Neural progenitor cell (in vitro differentiated cells): ENCODE measurements at regions not wholly inside any gene's neighbourhood (a gene's known extent, or its start where the extent isn't known, plus 50 kb on each side); places are given as distances from the start of the nearest gene placed in this dataset.

Experiments
- DNase-seq: peaks from one replicate; pipeline ENCODE4 v3.0.0-alpha.2; 2016; ENCODE audit warnings: low spot score
- H2AFZ ChIP-seq: fragments of 200-600 bp; sonication (generic); replicated peaks from 2 replicates; pipeline ENCODE4 v1.6.1; 2016; ENCODE audit warnings: antibody characterized with exemption
- H3F3A ChIP-seq: fragments of 200-600 bp; sonication (generic); 2 replicates; pipeline ENCODE4 v1.6.1; 2016; ENCODE audit warnings: antibody characterized with exemption, low read depth
- H3K27ac ChIP-seq: fragments of 200-600 bp; sonication (generic); 2 replicates; pipeline ENCODE4 v1.5.1; 2016; ENCODE audit warnings: mild to moderate bottlenecking
- H3K27me3 ChIP-seq: fragments of 200-600 bp; sonication (generic); 2 replicates; pipeline ENCODE4 v1.6.1; 2016; ENCODE audit warnings: mild to moderate bottlenecking, moderate library complexity
- H3K36me3 ChIP-seq: fragments of 200-600 bp; sonication (generic); 2 replicates; pipeline ENCODE4 v1.5.1; 2016
- H3K4me1 ChIP-seq: fragments of 200-600 bp; sonication (generic); 2 replicates; pipeline ENCODE4 v1.6.1; 2016; ENCODE audit warnings: mixed run types
- H3K4me2 ChIP-seq: fragments of 200-600 bp; sonication (generic); 2 replicates; pipeline ENCODE4 v1.6.1; 2016
- H3K4me3 ChIP-seq: fragments of 200-600 bp; sonication (generic); 2 replicates; pipeline ENCODE4 v1.5.1; 2016
- H3K79me2 ChIP-seq: fragments of 200-600 bp; sonication (generic); 2 replicates; pipeline ENCODE4 v1.6.1; 2016; ENCODE audit warnings: low read depth
- H3K9ac ChIP-seq: fragments of 200-600 bp; sonication (generic); 2 replicates; pipeline ENCODE4 v1.6.1; 2016
- H3K9me3 ChIP-seq: fragments of 200-600 bp; sonication (generic); 2 replicates; pipeline ENCODE4 v1.5.1; 2016; ENCODE audit warnings: low read depth
- H4K20me1 ChIP-seq: fragments of 200-600 bp; sonication (generic); 2 replicates; pipeline ENCODE4 v1.6.1; 2016; ENCODE audit warnings: low read depth
- H3K27ac Mint-ChIP-seq: 3 replicates; pipeline ENCODE4 v1.8.0; 2021; ENCODE audit warnings: mixed read lengths
- H3K27me3 Mint-ChIP-seq: 2 replicates; pipeline ENCODE4 v1.8.0; 2022; ENCODE audit warnings: low read depth, mild to moderate bottlenecking, inconsistent platforms, moderate library complexity, mixed read lengths; ENCODE audit not compliant: insufficient read depth
- H3K36me3 Mint-ChIP-seq: 3 replicates; pipeline ENCODE4 v1.8.0; 2021; ENCODE audit warnings: mixed read lengths
- H3K4me1 Mint-ChIP-seq: 3 replicates; pipeline ENCODE4 v1.8.0; 2021; ENCODE audit warnings: mixed read lengths
- H3K4me3 Mint-ChIP-seq: 3 replicates; pipeline ENCODE4 v1.8.0; 2021; ENCODE audit warnings: mild to moderate bottlenecking, moderate library complexity, mixed read lengths
- H3K9me3 Mint-ChIP-seq: 3 replicates; pipeline ENCODE4 v1.8.0; 2020; ENCODE audit warnings: mixed read lengths
- CTCF ChIP-seq: fragments of 200-600 bp; sonication (generic); IDR thresholded peaks from 2 replicates; pipeline ENCODE4 v1.5.1; 2017; ENCODE audit warnings: antibody characterized with exemption, mild to moderate bottlenecking
- EZH2 ChIP-seq: fragments of 200-600 bp; sonication (generic); IDR thresholded peaks from 2 replicates; pipeline ENCODE4 v1.6.1; 2017; ENCODE audit warnings: antibody characterized with exemption, mild to moderate bottlenecking, moderate library complexity
- EZH2phosphoT487 ChIP-seq: fragments of 200-600 bp; sonication (generic); IDR thresholded peaks from 2 replicates; pipeline ENCODE4 v1.6.1; 2017; ENCODE audit warnings: antibody characterized with exemption

- Histone ChIP-seq H3K36me3 (no peaks in the 10 kb centered on the region), H3K79me2 (no peaks in the 10 kb centered on the region), H3K27ac (peak overlapping the region; percentile 10), H3K9me3 (no peaks in the 10 kb centered on the region), H3K27me3 (no peaks in the 10 kb centered on the region), H3K4me1 (peaks cover 71% of the 10 kb centered on the region), H3F3A (peaks cover 33% of the 10 kb centered on the region), H3K4me3 (no peak overlapping the region), H3K9ac (no peak overlapping the region), H3K4me2 (peak overlapping the region; percentile 76), H4K20me1 (no peaks in the 10 kb centered on the region), H2AFZ (no peak overlapping the region)
- no peak for TF ChIP-seq EZH2
- TF ChIP-seq EZH2phosphoT487 = no peak
- no peak for TF ChIP-seq CTCF
- Mint-ChIP-seq H3K36me3 (peaks cover 6% of the 10 kb centered on the region), H3K4me3 (no peak overlapping the region), H3K27me3 (peaks cover 3% of the 10 kb centered on the region), H3K4me1 (peaks cover 38% of the 10 kb centered on the region), H3K27ac (no peak overlapping the region), H3K9me3 (peaks cover 10% of the 10 kb centered on the region)
- no peak for DNase-seq
Measured at GRCh38 chr3:182241196-182241765, 529.6 kb downstream of the SOX2 start.

GRCh38 chr3:182241766-182242488 lies 530.2 kb downstream of the SOX2 start:
- no peaks in the 10 kb centered on the region for H3K9me3 ChIP-seq
- Mint-ChIP-seq H3K36me3 (peaks cover 6% of the 10 kb centered on the region), H3K27ac (no peak overlapping the region), H3K4me3 (no peak overlapping the region), H3K9me3 (peaks cover 10% of the 10 kb centered on the region), H3K4me1 (peaks cover 38% of the 10 kb centered on the region), H3K27me3 (peaks cover 3% of the 10 kb centered on the region)
- H3K79me2 ChIP-seq = no peaks in the 10 kb centered on the region
- peak; percentile 58 for DNase-seq
- H3K4me1 ChIP-seq = peaks cover 65% of the 10 kb centered on the region
- H2AFZ ChIP-seq = no peak overlapping the region
- H3K4me2 ChIP-seq = peak overlapping the region; percentile 76
- H3K27ac ChIP-seq = peak overlapping the region; percentile 10
- H3F3A ChIP-seq = peaks cover 33% of the 10 kb centered on the region
- TF ChIP-seq EZH2phosphoT487 (no peak), CTCF (no peak), EZH2 (no peak)
- no peak overlapping the region for H3K9ac ChIP-seq
- H3K36me3 ChIP-seq = no peaks in the 10 kb centered on the region
- no peak overlapping the region for H3K4me3 ChIP-seq
- no peaks in the 10 kb centered on the region for H3K27me3 ChIP-seq
- no peaks in the 10 kb centered on the region for H4K20me1 ChIP-seq

GRCh38 chr3:182242489-182242942 lies 530.8 kb downstream of the SOX2 start:
- peaks cover 7% of the 10 kb centered on the region for H3K27me3 Mint-ChIP-seq
- peaks cover 32% of the 10 kb centered on the region for H3K4me1 Mint-ChIP-seq
- DNase-seq = no peak
- no peak overlapping the region for H3K27ac Mint-ChIP-seq
- Histone ChIP-seq H3K27me3 (no peaks in the 10 kb centered on the region), H4K20me1 (no peaks in the 10 kb centered on the region), H3K9ac (no peak overlapping the region), H3K36me3 (no peaks in the 10 kb centered on the region), H3K27ac (peak overlapping the region; percentile 10), H2AFZ (no peak overlapping the region), H3K9me3 (no peaks in the 10 kb centered on the region), H3K4me1 (peaks cover 59% of the 10 kb centered on the region), H3K4me3 (no peak overlapping the region), H3K79me2 (no peaks in the 10 kb centered on the region), H3K4me2 (peak overlapping the region; percentile 76), H3F3A (peaks cover 27% of the 10 kb centered on the region)
- peaks cover 10% of the 10 kb centered on the region for H3K9me3 Mint-ChIP-seq
- no peak overlapping the region for H3K4me3 Mint-ChIP-seq
- TF ChIP-seq EZH2 (no peak), CTCF (no peak), EZH2phosphoT487 (no peak)
- peaks cover 6% of the 10 kb centered on the region for H3K36me3 Mint-ChIP-seq
